HEK293 (cell line): ENCODE measurements at regions not wholly inside any gene's neighbourhood (a gene's known extent, or its start where the extent isn't known, plus 50 kb on each side); places are given as distances from the start of the nearest gene placed in this dataset.

ENCODE experiments used
- CTCF ChIA-PET: fragments of 350-600 bp; formaldehyde crosslinking; extraction: SDS; loops from one replicate; lab custom pipeline; 2021; ENCODE audit warnings: antibody characterized with exemption; lab: Yijun Ruan, JAX
- POLR2A ChIA-PET: fragments of 300-600 bp; formaldehyde crosslinking; extraction: SDS; loops from one replicate; lab custom pipeline; 2020; ENCODE audit warnings: antibody characterized with exemption, inconsistent platforms; lab: Yijun Ruan, JAX
- H3K27ac ChIP-seq: fragments of 200-500 bp; sonication (Bioruptor generic); 2 replicates; pipeline ENCODE4 v1.5.1; 2014; ENCODE audit warnings: low read depth, low read length, control low read depth, inconsistent platforms; ENCODE audit errors: extremely low read depth
- H3K36me3 ChIP-seq, 2 experiments: fragments of 200-500 bp in 1 of 2; sonication (Bioruptor generic) in 1 of 2; 1 replicate in 1 of 2; 2 replicates in 1 of 2; pipeline ENCODE4 v1.5.1; 2014 to 2017; ENCODE audit warnings: inconsistent platforms in 2 of 2, low read length in 2 of 2; ENCODE audit not compliant: control insufficient read depth in 2 of 2, insufficient read depth in 1 of 2
- H3K4me1 ChIP-seq: fragments of 200-500 bp; sonication (Bioruptor generic); 2 replicates; pipeline ENCODE4 v1.5.1; 2014; ENCODE audit warnings: mild to moderate bottlenecking, low read length, inconsistent platforms; ENCODE audit not compliant: control insufficient read depth, insufficient read depth
- H3K4me3 ChIP-seq: 2 replicates; pipeline ENCODE4 v1.5.1; 2011; ENCODE audit warnings: low read depth, mild to moderate bottlenecking, control low read depth, low read length, moderate library complexity
- H3K9me3 ChIP-seq: fragments of 200-500 bp; sonication (Bioruptor generic); 2 replicates; pipeline ENCODE4 v1.5.1; 2014; ENCODE audit warnings: low read depth, low read length, inconsistent platforms; ENCODE audit not compliant: control insufficient read depth, insufficient read depth
- GLIS2 ChIP-seq: fragments of 450-650 bp; formaldehyde crosslinking; IDR thresholded peaks from 2 replicates; pipeline ENCODE4 v1.5.1; 2016; ENCODE audit warnings: missing biosample characterization, missing genetic modification characterization
- KLF8 ChIP-seq: fragments of 450-650 bp; formaldehyde crosslinking; IDR thresholded peaks from 2 replicates; pipeline ENCODE4 v1.5.1; 2016; ENCODE audit warnings: missing biosample characterization, missing genetic modification characterization
- MEIS1 ChIP-seq: sonication (generic); formaldehyde crosslinking; IDR thresholded peaks from 2 replicates; pipeline ENCODE4 v1.8.1; 2022; ENCODE audit warnings: missing genetic modification reagents, mild to moderate bottlenecking, borderline replicate concordance
- REPIN1 ChIP-seq: fragments of 450-650 bp; formaldehyde crosslinking; IDR thresholded peaks from 2 replicates; pipeline ENCODE4 v1.5.1; 2017; ENCODE audit warnings: missing biosample characterization, missing genetic modification characterization, low read depth
- SCRT1 ChIP-seq: fragments of 450-650 bp; formaldehyde crosslinking; IDR thresholded peaks from 2 replicates; pipeline ENCODE4 v1.5.1; 2016; ENCODE audit warnings: missing biosample characterization, missing genetic modification characterization, borderline replicate concordance
- YY2 ChIP-seq: fragments of 450-650 bp; formaldehyde crosslinking; IDR thresholded peaks from 2 replicates; pipeline ENCODE4 v1.5.1; 2016; ENCODE audit warnings: missing biosample characterization, missing genetic modification characterization
- ZNF23 ChIP-seq: fragments of 450-650 bp; formaldehyde crosslinking; IDR thresholded peaks from 2 replicates; pipeline ENCODE4 v1.5.1; 2016; ENCODE audit warnings: missing biosample characterization, missing genetic modification characterization, borderline replicate concordance
- ZNF292 ChIP-seq: fragments of 450-650 bp; formaldehyde crosslinking; IDR thresholded peaks from 2 replicates; pipeline ENCODE4 v1.5.1; 2016; ENCODE audit warnings: low read depth, missing biosample characterization, missing genetic modification characterization, borderline replicate concordance
- ZNF302 ChIP-seq: fragments of 450-650 bp; formaldehyde crosslinking; IDR thresholded peaks from 2 replicates; pipeline ENCODE4 v1.5.1; 2016; ENCODE audit warnings: missing biosample characterization, missing genetic modification characterization, low read depth
- ZNF391 ChIP-seq: fragments of 450-650 bp; formaldehyde crosslinking; IDR thresholded peaks from 2 replicates; pipeline ENCODE4 v1.5.1; 2016; ENCODE audit warnings: low read depth, missing biosample characterization, missing genetic modification characterization, borderline replicate concordance
- ZNF621 ChIP-seq: fragments of 450-650 bp; formaldehyde crosslinking; IDR thresholded peaks from 2 replicates; pipeline ENCODE4 v1.5.1; 2017; ENCODE audit warnings: missing biosample characterization, missing genetic modification characterization
- TF ChIP-seq, protein P1 (sequence below): fragments of 450-650 bp; formaldehyde crosslinking; optimal IDR thresholded peaks from 2 replicates; pipeline ENCODE3; 2016; ENCODE audit warnings: missing biosample characterization, mild to moderate bottlenecking, missing genetic modification characterization
- TF ChIP-seq, protein P2 (sequence below): fragments of 450-650 bp; formaldehyde crosslinking; IDR thresholded peaks from 2 replicates; pipeline ENCODE4 v1.5.1; 2017; ENCODE audit warnings: missing biosample characterization, mild to moderate bottlenecking, missing genetic modification characterization, moderate library complexity
- TF ChIP-seq, protein P3 (sequence below): fragments of 450-650 bp; formaldehyde crosslinking; IDR thresholded peaks from 2 replicates; pipeline ENCODE4 v1.5.1; 2016; ENCODE audit warnings: missing biosample characterization, missing genetic modification characterization
- TF ChIP-seq, protein P4 (sequence below): fragments of 450-650 bp; formaldehyde crosslinking; conservative IDR thresholded peaks from 2 replicates; pipeline ENCODE4 v1.5.1; 2016; ENCODE audit warnings: low read depth, missing biosample characterization, missing genetic modification characterization
- TF ChIP-seq, protein P5 (sequence below): fragments of 450-650 bp; formaldehyde crosslinking; IDR thresholded peaks from 2 replicates; pipeline ENCODE4 v1.5.1; 2016; ENCODE audit warnings: missing biosample characterization, missing genetic modification characterization

DNA sequence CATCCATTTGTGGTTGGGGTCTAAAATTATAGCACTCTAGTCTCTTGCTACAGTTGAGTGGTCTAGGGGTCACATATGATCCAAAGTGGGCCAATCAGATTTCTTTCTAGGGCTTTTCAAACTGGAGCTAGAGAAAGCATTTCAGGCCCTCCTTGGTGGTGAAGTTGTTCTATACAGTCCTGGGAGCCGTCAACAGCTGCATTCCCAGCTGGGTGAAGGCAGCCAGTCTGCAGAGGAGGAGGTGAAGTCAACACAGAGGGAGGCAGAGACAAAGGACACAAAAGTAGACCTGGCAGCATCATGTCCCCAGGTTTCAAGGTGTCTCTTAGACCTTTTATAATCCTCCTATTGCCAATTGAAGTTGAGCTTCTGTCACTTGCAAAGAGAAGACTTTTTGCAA lies 518.2 kb downstream of the BNC2 start:
- Histone ChIP-seq H3K36me3 (no peaks in the 10 kb centered on the region), H3K4me3 (no peak overlapping the region), H3K4me1 (no peaks in the 10 kb centered on the region), H3K27ac (no peak overlapping the region), H3K9me3 (no peaks in the 10 kb centered on the region)
- POLR2A ChIA-PET: no interaction called here
- CTCF ChIA-PET: interaction anchor here (1.2 kb wide), 1 partner anchor 159 kb away, joined by 3 read pairs; no protein-coding TSS in a partner anchor
- no peak for TF ChIP-seq ZNF621
- no peak for TF ChIP-seq MEIS1 (CRISPR knock-in tag)
- no peak for TF ChIP-seq ZNF302 (tag by site-specific recombination)
- TF ChIP-seq, protein P1, sequence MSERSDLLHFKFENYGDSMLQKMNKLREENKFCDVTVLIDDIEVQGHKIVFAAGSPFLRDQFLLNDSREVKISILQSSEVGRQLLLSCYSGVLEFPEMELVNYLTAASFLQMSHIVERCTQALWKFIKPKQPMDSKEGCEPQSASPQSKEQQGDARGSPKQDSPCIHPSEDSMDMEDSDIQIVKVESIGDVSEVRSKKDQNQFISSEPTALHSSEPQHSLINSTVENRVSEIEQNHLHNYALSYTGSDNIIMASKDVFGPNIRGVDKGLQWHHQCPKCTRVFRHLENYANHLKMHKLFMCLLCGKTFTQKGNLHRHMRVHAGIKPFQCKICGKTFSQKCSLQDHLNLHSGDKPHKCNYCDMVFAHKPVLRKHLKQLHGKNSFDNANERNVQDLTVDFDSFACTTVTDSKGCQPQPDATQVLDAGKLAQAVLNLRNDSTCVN (tag by site-specific recombination): no peak
- no peak for TF ChIP-seq KLF8 (tag by site-specific recombination)
- TF ChIP-seq ZNF292 (tag by site-specific recombination): no peak
- TF ChIP-seq SCRT1 (tag by site-specific recombination): no peak
- TF ChIP-seq YY2 (tag by site-specific recombination): no peak
- TF ChIP-seq, protein P2, sequence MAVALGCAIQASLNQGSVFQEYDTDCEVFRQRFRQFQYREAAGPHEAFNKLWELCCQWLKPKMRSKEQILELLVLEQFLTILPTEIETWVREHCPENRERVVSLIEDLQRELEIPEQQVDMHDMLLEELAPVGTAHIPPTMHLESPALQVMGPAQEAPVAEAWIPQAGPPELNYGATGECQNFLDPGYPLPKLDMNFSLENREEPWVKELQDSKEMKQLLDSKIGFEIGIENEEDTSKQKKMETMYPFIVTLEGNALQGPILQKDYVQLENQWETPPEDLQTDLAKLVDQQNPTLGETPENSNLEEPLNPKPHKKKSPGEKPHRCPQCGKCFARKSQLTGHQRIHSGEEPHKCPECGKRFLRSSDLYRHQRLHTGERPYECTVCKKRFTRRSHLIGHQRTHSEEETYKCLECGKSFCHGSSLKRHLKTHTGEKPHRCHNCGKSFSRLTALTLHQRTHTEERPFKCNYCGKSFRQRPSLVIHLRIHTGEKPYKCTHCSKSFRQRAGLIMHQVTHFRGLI (tag by site-specific recombination): no peak
- TF ChIP-seq ZNF23 (tag by site-specific recombination): no peak
- TF ChIP-seq, protein P3, sequence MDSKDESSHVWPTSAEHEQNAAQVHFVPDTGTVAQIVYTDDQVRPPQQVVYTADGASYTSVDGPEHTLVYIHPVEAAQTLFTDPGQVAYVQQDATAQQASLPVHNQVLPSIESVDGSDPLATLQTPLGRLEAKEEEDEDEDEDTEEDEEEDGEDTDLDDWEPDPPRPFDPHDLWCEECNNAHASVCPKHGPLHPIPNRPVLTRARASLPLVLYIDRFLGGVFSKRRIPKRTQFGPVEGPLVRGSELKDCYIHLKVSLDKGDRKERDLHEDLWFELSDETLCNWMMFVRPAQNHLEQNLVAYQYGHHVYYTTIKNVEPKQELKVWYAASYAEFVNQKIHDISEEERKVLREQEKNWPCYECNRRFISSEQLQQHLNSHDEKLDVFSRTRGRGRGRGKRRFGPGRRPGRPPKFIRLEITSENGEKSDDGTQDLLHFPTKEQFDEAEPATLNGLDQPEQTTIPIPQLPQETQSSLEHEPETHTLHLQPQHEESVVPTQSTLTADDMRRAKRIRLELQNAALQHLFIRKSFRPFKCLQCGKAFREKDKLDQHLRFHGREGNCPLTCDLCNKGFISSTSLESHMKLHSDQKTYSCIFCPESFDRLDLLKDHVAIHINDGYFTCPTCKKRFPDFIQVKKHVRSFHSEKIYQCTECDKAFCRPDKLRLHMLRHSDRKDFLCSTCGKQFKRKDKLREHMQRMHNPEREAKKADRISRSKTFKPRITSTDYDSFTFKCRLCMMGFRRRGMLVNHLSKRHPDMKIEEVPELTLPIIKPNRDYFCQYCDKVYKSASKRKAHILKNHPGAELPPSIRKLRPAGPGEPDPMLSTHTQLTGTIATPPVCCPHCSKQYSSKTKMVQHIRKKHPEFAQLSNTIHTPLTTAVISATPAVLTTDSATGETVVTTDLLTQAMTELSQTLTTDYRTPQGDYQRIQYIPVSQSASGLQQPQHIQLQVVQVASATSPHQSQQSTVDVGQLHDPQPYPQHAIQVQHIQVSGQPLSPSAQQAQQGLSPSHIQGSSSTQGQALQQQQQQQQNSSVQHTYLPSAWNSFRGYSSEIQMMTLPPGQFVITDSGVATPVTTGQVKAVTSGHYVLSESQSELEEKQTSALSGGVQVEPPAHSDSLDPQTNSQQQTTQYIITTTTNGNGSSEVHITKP: no peak
- TF ChIP-seq REPIN1: no peak
- no peak for TF ChIP-seq GLIS2 (tag by site-specific recombination)
- TF ChIP-seq, protein P4, sequence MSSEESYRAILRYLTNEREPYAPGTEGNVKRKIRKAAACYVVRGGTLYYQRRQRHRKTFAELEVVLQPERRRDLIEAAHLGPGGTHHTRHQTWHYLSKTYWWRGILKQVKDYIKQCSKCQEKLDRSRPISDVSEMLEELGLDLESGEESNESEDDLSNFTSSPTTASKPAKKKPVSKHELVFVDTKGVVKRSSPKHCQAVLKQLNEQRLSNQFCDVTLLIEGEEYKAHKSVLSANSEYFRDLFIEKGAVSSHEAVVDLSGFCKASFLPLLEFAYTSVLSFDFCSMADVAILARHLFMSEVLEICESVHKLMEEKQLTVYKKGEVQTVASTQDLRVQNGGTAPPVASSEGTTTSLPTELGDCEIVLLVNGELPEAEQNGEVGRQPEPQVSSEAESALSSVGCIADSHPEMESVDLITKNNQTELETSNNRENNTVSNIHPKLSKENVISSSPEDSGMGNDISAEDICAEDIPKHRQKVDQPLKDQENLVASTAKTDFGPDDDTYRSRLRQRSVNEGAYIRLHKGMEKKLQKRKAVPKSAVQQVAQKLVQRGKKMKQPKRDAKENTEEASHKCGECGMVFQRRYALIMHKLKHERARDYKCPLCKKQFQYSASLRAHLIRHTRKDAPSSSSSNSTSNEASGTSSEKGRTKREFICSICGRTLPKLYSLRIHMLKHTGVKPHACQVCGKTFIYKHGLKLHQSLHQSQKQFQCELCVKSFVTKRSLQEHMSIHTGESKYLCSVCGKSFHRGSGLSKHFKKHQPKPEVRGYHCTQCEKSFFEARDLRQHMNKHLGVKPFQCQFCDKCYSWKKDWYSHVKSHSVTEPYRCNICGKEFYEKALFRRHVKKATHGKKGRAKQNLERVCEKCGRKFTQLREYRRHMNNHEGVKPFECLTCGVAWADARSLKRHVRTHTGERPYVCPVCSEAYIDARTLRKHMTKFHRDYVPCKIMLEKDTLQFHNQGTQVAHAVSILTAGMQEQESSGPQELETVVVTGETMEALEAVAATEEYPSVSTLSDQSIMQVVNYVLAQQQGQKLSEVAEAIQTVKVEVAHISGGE (tag by site-specific recombination): no peak
- no peak for TF ChIP-seq ZNF391 (tag by site-specific recombination)
- TF ChIP-seq, protein P5, sequence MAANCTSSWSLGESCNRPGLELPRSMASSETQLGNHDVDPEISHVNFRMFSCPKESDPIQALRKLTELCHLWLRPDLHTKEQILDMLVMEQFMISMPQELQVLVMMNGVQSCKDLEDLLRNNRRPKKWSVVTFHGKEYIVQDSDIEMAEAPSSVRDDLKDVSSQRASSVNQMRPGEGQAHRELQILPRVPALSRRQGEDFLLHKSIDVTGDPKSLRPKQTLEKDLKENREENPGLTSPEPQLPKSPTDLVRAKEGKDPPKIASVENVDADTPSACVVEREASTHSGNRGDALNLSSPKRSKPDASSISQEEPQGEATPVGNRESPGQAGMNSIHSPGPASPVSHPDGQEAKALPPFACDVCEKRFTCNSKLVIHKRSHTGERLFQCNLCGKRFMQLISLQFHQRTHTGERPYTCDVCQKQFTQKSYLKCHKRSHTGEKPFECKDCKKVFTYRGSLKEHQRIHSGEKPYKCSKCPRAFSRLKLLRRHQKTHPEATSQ (tag by site-specific recombination): no peak
